Liver (tissue), 8 donors: ENCODE measurements at regions not wholly inside any gene's neighbourhood (a gene's known extent, or its start where the extent isn't known, plus 50 kb on each side); places are given as distances from the start of the nearest gene placed in this dataset.

Source experiments
- DNase-seq: peaks from one replicate; pipeline ENCODE4 v3.0.0-alpha.2; 2017; ENCODE audit warnings: low spot score
- H3K27ac ChIP-seq, 2 donors: one replicate each; pipeline ENCODE4 v1.7.0; 2013; ENCODE audit warnings: inconsistent platforms in 2 of 2, low read length in 2 of 2, control low read depth in 1 of 2, low read depth in 1 of 2, mild to moderate bottlenecking in 1 of 2
- H3K27me3 ChIP-seq, 4 donors: one replicate each; pipeline versions ENCODE4 v1.6.1 to v1.7.0; 2013; ENCODE audit warnings: low read length in 3 of 4, inconsistent platforms in 1 of 4, mild to moderate bottlenecking in 1 of 4, moderate library complexity in 1 of 4; ENCODE audit not compliant: control insufficient read depth in 4 of 4, insufficient read depth in 4 of 4
- H3K36me3 ChIP-seq, 4 donors: one replicate each; pipeline versions ENCODE4 v1.6.1 to v1.7.0; 2013; ENCODE audit warnings: low read length in 3 of 4, mild to moderate bottlenecking in 3 of 4, low read depth in 1 of 4, moderate library complexity in 1 of 4; ENCODE audit not compliant: control insufficient read depth in 4 of 4, insufficient read depth in 3 of 4
- H3K4me1 ChIP-seq, 4 donors: one replicate each; pipeline versions ENCODE4 v1.6.1 to v1.7.0; 2013; ENCODE audit warnings: low read length in 3 of 4, mild to moderate bottlenecking in 3 of 4, moderate library complexity in 1 of 4; ENCODE audit not compliant: control insufficient read depth in 4 of 4, insufficient read depth in 4 of 4
- H3K4me3 ChIP-seq, 3 donors: one replicate each; pipeline versions ENCODE4 v1.6.1 to v1.7.0; 2013; ENCODE audit warnings: low read length in 3 of 3, control low read depth in 1 of 3, low read depth in 1 of 3, mild to moderate bottlenecking in 1 of 3
- H3K9ac ChIP-seq, 2 donors: one replicate each; pipeline ENCODE4 v1.7.0; 2013; ENCODE audit warnings: low read length in 2 of 2, mild to moderate bottlenecking in 2 of 2, moderate library complexity in 2 of 2, control low read depth in 1 of 2, low read depth in 1 of 2
- H3K9me3 ChIP-seq, 4 donors: one replicate each; pipeline versions ENCODE4 v1.6.1 to v1.7.0; 2013; ENCODE audit warnings: low read length in 3 of 4; ENCODE audit not compliant: control insufficient read depth in 4 of 4
- ATF3 ChIP-seq: IDR thresholded peaks from 2 replicates; pipeline ENCODE4 v1.6.1; 2016; ENCODE audit warnings: antibody characterized with exemption
- CTCF ChIP-seq: fragments of 150-350 bp; IDR thresholded peaks from 2 replicates; pipeline ENCODE4 v1.5.1; 2017; ENCODE audit warnings: improper control_type of control experiment, low read depth, low read length; ENCODE audit not compliant: missing input control
- EGR1 ChIP-seq, 2 donors: IDR thresholded peaks; 2 replicates each; pipeline ENCODE4 v1.6.1; 2016 to 2018; ENCODE audit warnings: antibody characterized with exemption in 2 of 2, low read depth in 2 of 2
- FOXA1 ChIP-seq: IDR thresholded peaks from 2 replicates; pipeline ENCODE4 v1.6.1; 2016; ENCODE audit warnings: antibody characterized with exemption
- FOXA2 ChIP-seq: IDR thresholded peaks from 2 replicates; pipeline ENCODE4 v1.6.1; 2016; ENCODE audit warnings: antibody characterized with exemption
- GABPA ChIP-seq, 2 donors: IDR thresholded peaks in 1 of 2; conservative IDR thresholded peaks in 1 of 2; 2 replicates each; pipeline ENCODE4 v1.6.1; 2016; ENCODE audit warnings: antibody characterized with exemption in 2 of 2, mild to moderate bottlenecking in 1 of 2, moderate library complexity in 1 of 2
- HNF4A ChIP-seq, 2 donors: conservative IDR thresholded peaks; 2 replicates each; pipeline ENCODE4 v1.6.1; 2016; ENCODE audit warnings: antibody characterized with exemption in 2 of 2, mild to moderate bottlenecking in 2 of 2
- HNF4G ChIP-seq: IDR thresholded peaks from 2 replicates; pipeline ENCODE4 v1.6.1; 2016; ENCODE audit warnings: antibody characterized with exemption
- JUND ChIP-seq, 2 donors: IDR thresholded peaks; 2 replicates each; pipeline ENCODE4 v1.6.1; 2016; ENCODE audit warnings: antibody characterized with exemption in 2 of 2
- MAX ChIP-seq: IDR thresholded peaks from 2 replicates; pipeline ENCODE4 v1.6.1; 2016; ENCODE audit warnings: antibody characterized with exemption
- NR2F2 ChIP-seq: IDR thresholded peaks from 2 replicates; pipeline ENCODE4 v1.6.1; 2016; ENCODE audit warnings: antibody characterized with exemption
- RAD21 ChIP-seq, 2 donors: IDR thresholded peaks; 2 replicates each; pipeline ENCODE4 v1.6.1; 2016; ENCODE audit warnings: antibody characterized with exemption in 2 of 2, mild to moderate bottlenecking in 2 of 2
- REST ChIP-seq: IDR thresholded peaks from 2 replicates; pipeline ENCODE4 v1.6.1; 2016; ENCODE audit warnings: antibody characterized with exemption, mild to moderate bottlenecking
- RXRA ChIP-seq, 2 donors: IDR thresholded peaks; 2 replicates each; pipeline ENCODE4 v1.6.1; 2017 to 2018; ENCODE audit warnings: antibody characterized with exemption in 2 of 2, mild to moderate bottlenecking in 1 of 2
- SP1 ChIP-seq: IDR thresholded peaks from 2 replicates; pipeline ENCODE4 v1.6.1; 2018; ENCODE audit warnings: antibody characterized with exemption, mild to moderate bottlenecking
- TAF1 ChIP-seq: conservative IDR thresholded peaks from 2 replicates; pipeline ENCODE4 v1.6.1; 2016; ENCODE audit warnings: antibody characterized with exemption, mild to moderate bottlenecking
- YY1 ChIP-seq: IDR thresholded peaks from 2 replicates; pipeline ENCODE4 v1.6.1; 2016; ENCODE audit warnings: antibody characterized with exemption, mild to moderate bottlenecking
- ZBTB33 ChIP-seq: IDR thresholded peaks from 2 replicates; pipeline ENCODE4 v1.6.1; 2016; ENCODE audit warnings: antibody characterized with exemption
- WGBS: extraction: QIAGEN DNeasy Blood & Tissue Kit; methylation state at CpG from one replicate; pipeline ENCODE4 v1.1.7; 2013; 5-methylcytosine and 5-hydroxymethylcytosine counted together
- donor health status: healthy.
- donor health status: healthy.
- donor health status: healthy.
- donor health status: healthy.
- donor health status: healthy.

GRCh38 chr3:20323307-20323927 lies 137.4 kb upstream of the SGO1 start:
- no peaks in the 10 kb centered on the region for H3K36me3 ChIP-seq
- no peaks in the 10 kb centered on the region for H3K4me1 ChIP-seq
- TF ChIP-seq YY1 (no peak), REST (no peak), FOXA2 (no peak), CTCF (no peak), FOXA1 (no peak), HNF4A (conservative IDR thresholded peaks at IDR 0.05) (no peak), ZBTB33 (no peak), JUND (IDR thresholded peaks at IDR 0.05) (no peak), GABPA (IDR thresholded peaks at IDR 0.05 in 1 of 2, conservative IDR thresholded peaks at IDR 0.05 in 1 of 2) (no peak), HNF4G (no peak), NR2F2 (no peak), SP1 (no peak), RAD21 (IDR thresholded peaks at IDR 0.05) (no peak), ATF3 (no peak), TAF1 (no peak), MAX (no peak), EGR1 (IDR thresholded peaks at IDR 0.05; ENCODE audit: low read depth in 2 of 2) (no peak), RXRA (IDR thresholded peaks at IDR 0.05) (no peak)
- H3K27ac ChIP-seq: no peak overlapping the region
- H3K9ac ChIP-seq: no peak overlapping the region
- no peak overlapping the region for H3K4me3 ChIP-seq
- H3K9me3 ChIP-seq: no peaks in the 10 kb centered on the region
- H3K27me3 ChIP-seq: no peaks in the 10 kb centered on the region
- no peak for DNase-seq
- WGBS: 85% methylated on average over 8 of the region's 8 CpGs
